ENCODE measurements at regions not wholly inside any gene's neighbourhood (a gene's known extent, or its start where the extent isn't known, plus 50 kb on each side); places are given as distances from the start of the nearest gene placed in this dataset.

GRCh38 chr20:4626228-4626627, 60.0 kb upstream of the PRNP start:
- TF ChIP-seq CTCF (IDR thresholded peaks at IDR 0.05 in 8 of 11, conservative IDR thresholded peaks at IDR 0.05 in 3 of 11), result no peak
- TF ChIP-seq POLR2A (IDR thresholded peaks at IDR 0.05), result no peak
- no peak for TF ChIP-seq POLR2AphosphoS5 (IDR thresholded peaks at IDR 0.05)
